ENCODE measurements at regions not wholly inside any gene's neighbourhood (a gene's known extent, or its start where the extent isn't known, plus 50 kb on each side); places are given as distances from the start of the nearest gene placed in this dataset.

- Histone ChIP-seq H3K27ac (ENCODE audit: low read depth in 1 of 2, low read length in 2 of 2) (no peak overlapping the region), H3K27me3 (ENCODE audit: control insufficient read depth in 1 of 2, insufficient read depth in 2 of 2, low read length in 1 of 2) (no peaks in the 10 kb centered on the region), H3K9me3 (ENCODE audit: control insufficient read depth, low read length) (no peaks in the 10 kb centered on the region), H3K36me3 (ENCODE audit: control insufficient read depth in 1 of 2, insufficient read depth in 2 of 2, low read length in 1 of 2) (no peaks in the 10 kb centered on the region), H3K4me3 (ENCODE audit: low read length in 2 of 2) (no peak overlapping the region), H3K4me1 (ENCODE audit: control insufficient read depth in 1 of 2, insufficient read depth in 2 of 2, low read length in 2 of 2) (no peaks in the 10 kb centered on the region)
- no peak for ATAC-seq (ENCODE audit: low FRiP score)
- 55 to 63% methylated on average over 15 of the region's 15 CpGs for WGBS, 2 donors
- intact Hi-C loops (cut with DNase I): no loop called here
- no peak for DNase-seq
Measured at GRCh38 chr16:49014277-49015224, 267.1 kb downstream of the CBLN1 start.

DNA sequence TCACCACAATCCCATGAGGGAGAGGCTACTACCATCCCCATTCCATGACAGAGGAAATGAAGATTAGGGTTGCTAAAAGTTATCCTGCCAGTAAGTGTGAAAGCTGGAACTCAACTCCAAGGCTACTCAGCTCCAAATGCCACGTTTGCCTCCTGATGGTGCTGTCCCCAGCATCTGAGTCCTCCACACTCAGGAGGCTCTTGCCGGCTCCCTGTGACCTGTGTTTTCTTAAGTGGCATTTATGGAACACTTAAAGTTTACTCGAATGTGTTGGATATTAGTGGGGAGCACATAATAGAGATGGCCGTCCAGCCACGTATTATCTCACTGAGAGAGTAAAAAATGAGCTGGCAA lies 267.9 kb downstream of the CBLN1 start:
- ATAC-seq (ENCODE audit: low FRiP score): no peak
- no peaks in the 10 kb centered on the region for H3K36me3 ChIP-seq (ENCODE audit: control insufficient read depth in 1 of 2, insufficient read depth in 2 of 2, low read length in 1 of 2)
- H3K27me3 ChIP-seq (ENCODE audit: control insufficient read depth in 1 of 2, insufficient read depth in 2 of 2, low read length in 1 of 2): no peaks in the 10 kb centered on the region
- no peaks in the 10 kb centered on the region for H3K9me3 ChIP-seq (ENCODE audit: control insufficient read depth, low read length)
- no peaks in the 10 kb centered on the region for H3K4me1 ChIP-seq (ENCODE audit: control insufficient read depth in 1 of 2, insufficient read depth in 2 of 2, low read length in 2 of 2)
- intact Hi-C loops (cut with DNase I): no loop called here
- DNase-seq: no peak
- no peak overlapping the region for H3K27ac ChIP-seq (ENCODE audit: low read depth in 1 of 2, low read length in 2 of 2)
- 48 to 54% methylated on average over 5 of the region's 5 CpGs for WGBS, 2 donors
- H3K4me3 ChIP-seq (ENCODE audit: low read length in 2 of 2): no peak overlapping the region

- Histone ChIP-seq H3K27me3 (ENCODE audit: control insufficient read depth in 1 of 2, insufficient read depth in 2 of 2, low read length in 1 of 2) (no peaks in the 10 kb centered on the region), H3K9me3 (ENCODE audit: control insufficient read depth, low read length) (no peaks in the 10 kb centered on the region), H3K4me3 (ENCODE audit: low read length in 2 of 2) (no peak overlapping the region), H3K36me3 (ENCODE audit: control insufficient read depth in 1 of 2, insufficient read depth in 2 of 2, low read length in 1 of 2) (no peaks in the 10 kb centered on the region), H3K27ac (ENCODE audit: low read depth in 1 of 2, low read length in 2 of 2) (no peak overlapping the region), H3K4me1 (ENCODE audit: control insufficient read depth in 1 of 2, insufficient read depth in 2 of 2, low read length in 2 of 2) (no peaks in the 10 kb centered on the region)
- DNase-seq: no peak
- ATAC-seq (ENCODE audit: low FRiP score): peak; percentile 26
- 41 to 43% methylated on average over 18 to 21 of the region's 21 CpGs for WGBS, 2 donors
- intact Hi-C loops (cut with DNase I): no loop called here
Measured at GRCh38 chr16:49012961-49013726, 268.5 kb downstream of the CBLN1 start.

DNA sequence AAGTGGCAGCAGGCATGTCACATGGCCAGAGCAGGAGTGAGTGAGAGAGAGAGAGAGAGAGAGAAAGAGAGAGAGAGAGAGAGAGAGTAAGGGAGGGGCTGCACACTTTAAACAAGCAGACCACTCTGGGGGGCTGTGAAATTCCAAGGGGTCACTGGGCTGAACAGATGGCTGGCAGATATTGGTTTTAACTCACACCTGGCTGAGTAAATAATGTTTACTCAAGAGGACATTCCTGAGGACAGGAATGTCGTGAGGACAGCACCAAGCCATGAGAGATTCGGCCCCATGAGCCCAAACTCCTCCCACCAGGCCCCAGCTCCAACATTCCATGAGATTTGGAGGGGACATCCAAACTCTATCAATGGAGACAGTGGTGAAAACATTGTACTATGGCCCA lies 269.7 kb downstream of the CBLN1 start:
- no peak overlapping the region for H3K27ac ChIP-seq (ENCODE audit: low read depth in 1 of 2, low read length in 2 of 2)
- DNase-seq (no peak), ATAC-seq (ENCODE audit: low FRiP score) (no peak)
- no peaks in the 10 kb centered on the region for H3K36me3 ChIP-seq (ENCODE audit: control insufficient read depth in 1 of 2, insufficient read depth in 2 of 2, low read length in 1 of 2)
- WGBS, 2 donors: 12 to 25% methylated on average over 2 of the region's 2 CpGs
- no peaks in the 10 kb centered on the region for H3K27me3 ChIP-seq (ENCODE audit: control insufficient read depth in 1 of 2, insufficient read depth in 2 of 2, low read length in 1 of 2)
- H3K9me3 ChIP-seq (ENCODE audit: control insufficient read depth, low read length): no peaks in the 10 kb centered on the region
- no peaks in the 10 kb centered on the region for H3K4me1 ChIP-seq (ENCODE audit: control insufficient read depth in 1 of 2, insufficient read depth in 2 of 2, low read length in 2 of 2)
- H3K4me3 ChIP-seq (ENCODE audit: low read length in 2 of 2): no peak overlapping the region
- intact Hi-C loops (cut with DNase I): no loop called here

DNA sequence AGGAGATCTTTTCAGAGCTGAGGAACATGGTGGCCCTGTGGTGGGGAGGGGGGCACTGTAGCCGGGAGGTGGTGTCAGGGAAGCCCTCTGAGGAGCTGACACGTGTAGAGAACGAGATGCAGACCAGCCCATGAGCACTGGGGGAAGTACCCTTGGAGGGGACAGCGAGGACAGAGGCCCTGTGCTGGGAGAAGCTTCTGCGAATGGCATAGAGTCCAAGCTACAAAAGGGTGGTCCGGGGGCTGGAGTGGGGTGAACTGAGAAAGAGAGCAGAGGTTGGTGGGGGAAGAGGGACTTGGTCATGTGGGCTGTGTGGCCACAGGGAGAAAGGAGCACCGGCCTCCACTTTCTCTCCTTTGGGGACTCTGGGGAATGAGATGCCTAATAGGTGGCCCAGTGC lies 270.8 kb downstream of the CBLN1 start:
- Histone ChIP-seq H3K4me3 (ENCODE audit: low read length in 2 of 2) (no peak overlapping the region), H3K27me3 (ENCODE audit: control insufficient read depth in 1 of 2, insufficient read depth in 2 of 2, low read length in 1 of 2) (no peaks in the 10 kb centered on the region), H3K27ac (ENCODE audit: low read depth in 1 of 2, low read length in 2 of 2) (no peak overlapping the region), H3K36me3 (ENCODE audit: control insufficient read depth in 1 of 2, insufficient read depth in 2 of 2, low read length in 1 of 2) (no peaks in the 10 kb centered on the region), H3K9me3 (ENCODE audit: control insufficient read depth, low read length) (no peaks in the 10 kb centered on the region), H3K4me1 (ENCODE audit: control insufficient read depth in 1 of 2, insufficient read depth in 2 of 2, low read length in 2 of 2) (no peaks in the 10 kb centered on the region)
- no peak for DNase-seq
- no peak for ATAC-seq (ENCODE audit: low FRiP score)
- intact Hi-C loops (cut with DNase I): no loop called here
- 79 to 80% methylated on average over 7 of the region's 7 CpGs for WGBS, 2 donors

DNA sequence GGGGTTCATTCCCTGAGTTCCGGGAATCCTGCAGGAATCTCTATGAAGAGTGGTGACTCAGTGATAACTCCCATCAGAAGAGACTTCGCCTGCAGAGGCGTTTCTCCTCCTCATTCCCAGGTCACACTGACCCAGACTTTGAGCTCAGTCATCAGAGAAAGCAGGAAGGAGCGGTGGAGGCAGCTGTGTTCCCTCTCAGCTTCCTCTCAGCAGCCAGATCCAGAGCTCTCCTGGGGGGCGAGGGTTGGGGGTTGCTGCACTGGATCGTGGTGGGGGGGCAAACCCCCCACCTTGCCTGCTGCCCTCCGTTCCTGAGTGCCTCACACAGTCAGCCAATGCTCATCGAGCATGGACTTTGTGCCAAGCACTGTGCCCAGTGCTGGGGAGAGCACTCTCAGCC lies 271.2 kb downstream of the CBLN1 start:
- 75 to 76% methylated on average over 8 of the region's 8 CpGs for WGBS, 2 donors
- no peaks in the 10 kb centered on the region for H3K27me3 ChIP-seq (ENCODE audit: control insufficient read depth in 1 of 2, insufficient read depth in 2 of 2, low read length in 1 of 2)
- no peak for DNase-seq
- H3K4me3 ChIP-seq (ENCODE audit: low read length in 2 of 2): no peak overlapping the region
- no peak for ATAC-seq (ENCODE audit: low FRiP score)
- H3K9me3 ChIP-seq (ENCODE audit: control insufficient read depth, low read length): no peaks in the 10 kb centered on the region
- H3K27ac ChIP-seq (ENCODE audit: low read depth in 1 of 2, low read length in 2 of 2): no peak overlapping the region
- no peaks in the 10 kb centered on the region for H3K36me3 ChIP-seq (ENCODE audit: control insufficient read depth in 1 of 2, insufficient read depth in 2 of 2, low read length in 1 of 2)
- intact Hi-C loops (cut with DNase I): no loop called here
- no peaks in the 10 kb centered on the region for H3K4me1 ChIP-seq (ENCODE audit: control insufficient read depth in 1 of 2, insufficient read depth in 2 of 2, low read length in 2 of 2)

- no peak for DNase-seq
- 75 to 84% methylated on average over 1 of the region's 1 CpG for WGBS, 2 donors
- H3K36me3 ChIP-seq (ENCODE audit: control insufficient read depth in 1 of 2, insufficient read depth in 2 of 2, low read length in 1 of 2): no peaks in the 10 kb centered on the region
- intact Hi-C loops (cut with DNase I): no loop called here
- no peaks in the 10 kb centered on the region for H3K4me1 ChIP-seq (ENCODE audit: control insufficient read depth in 1 of 2, insufficient read depth in 2 of 2, low read length in 2 of 2)
- no peaks in the 10 kb centered on the region for H3K27me3 ChIP-seq (ENCODE audit: control insufficient read depth in 1 of 2, insufficient read depth in 2 of 2, low read length in 1 of 2)
- H3K9me3 ChIP-seq (ENCODE audit: control insufficient read depth, low read length): peaks cover 3% of the 10 kb centered on the region
- H3K4me3 ChIP-seq (ENCODE audit: low read length in 2 of 2): no peak overlapping the region
- no peak for ATAC-seq (ENCODE audit: low FRiP score)
- H3K27ac ChIP-seq (ENCODE audit: low read depth in 1 of 2, low read length in 2 of 2): no peak overlapping the region
Measured at GRCh38 chr16:49009204-49009603, 272.4 kb downstream of the CBLN1 start.

DNA sequence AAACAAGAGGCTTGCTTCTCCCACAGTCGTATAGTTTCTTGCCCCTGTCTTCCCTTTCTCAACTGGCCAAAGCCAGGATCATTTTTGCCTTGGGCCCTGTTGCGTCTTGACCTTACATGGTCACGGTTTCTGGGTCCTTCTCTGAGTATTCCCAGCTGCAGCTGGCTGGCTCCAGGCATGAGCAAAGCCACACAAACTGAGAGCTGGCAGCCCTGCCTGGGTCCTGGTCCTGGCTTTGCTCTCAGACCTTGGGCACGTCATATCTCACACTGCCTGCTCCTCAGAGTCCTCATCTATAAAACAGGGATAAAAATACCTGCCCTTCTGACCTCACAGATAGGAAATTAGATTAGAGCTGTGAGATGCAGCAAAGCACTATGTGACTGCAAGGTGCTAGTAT lies 277.6 kb downstream of the CBLN1 start:
- no peak overlapping the region for H3K27ac ChIP-seq (ENCODE audit: low read depth in 1 of 2, low read length in 2 of 2)
- no peaks in the 10 kb centered on the region for H3K27me3 ChIP-seq (ENCODE audit: control insufficient read depth in 1 of 2, insufficient read depth in 2 of 2, low read length in 1 of 2)
- H3K36me3 ChIP-seq (ENCODE audit: control insufficient read depth in 1 of 2, insufficient read depth in 2 of 2, low read length in 1 of 2): no peaks in the 10 kb centered on the region
- no peak overlapping the region for H3K4me3 ChIP-seq (ENCODE audit: low read length in 2 of 2)
- 37 to 38% methylated on average over 4 of the region's 4 CpGs for WGBS, 2 donors
- no peaks in the 10 kb centered on the region for H3K4me1 ChIP-seq (ENCODE audit: control insufficient read depth in 1 of 2, insufficient read depth in 2 of 2, low read length in 2 of 2)
- ATAC-seq (ENCODE audit: low FRiP score) (no peak), DNase-seq (no peak)
- intact Hi-C loops (cut with DNase I): no loop called here
- H3K9me3 ChIP-seq (ENCODE audit: control insufficient read depth, low read length): peaks cover 3% of the 10 kb centered on the region

GRCh38 chr16:49003022-49003421 lies 278.6 kb downstream of the CBLN1 start:
- no peaks in the 10 kb centered on the region for H3K4me1 ChIP-seq (ENCODE audit: control insufficient read depth in 1 of 2, insufficient read depth in 2 of 2, low read length in 2 of 2)
- WGBS, 2 donors: 19 to 45% methylated on average over 2 of the region's 2 CpGs

More at GRCh38 chr16:49003022-49003421, 278.6 kb downstream of the CBLN1 start:
- H3K27me3 ChIP-seq (ENCODE audit: control insufficient read depth in 1 of 2, insufficient read depth in 2 of 2, low read length in 1 of 2): no peaks in the 10 kb centered on the region
- no peaks in the 10 kb centered on the region for H3K36me3 ChIP-seq (ENCODE audit: control insufficient read depth in 1 of 2, insufficient read depth in 2 of 2, low read length in 1 of 2)
- ATAC-seq (ENCODE audit: low FRiP score) (no peak), DNase-seq (no peak)
- H3K9me3 ChIP-seq (ENCODE audit: control insufficient read depth, low read length): peaks cover 3% of the 10 kb centered on the region
- H3K4me3 ChIP-seq (ENCODE audit: low read length in 2 of 2): no peak overlapping the region
- no peak overlapping the region for H3K27ac ChIP-seq (ENCODE audit: low read depth in 1 of 2, low read length in 2 of 2)
- intact Hi-C loops (cut with DNase I): no loop called here

Data from aorta (tissue), 5 donors.